Thyroid gland (tissue), 4 donors: ENCODE measurements at regions not wholly inside any gene's neighbourhood (a gene's known extent, or its start where the extent isn't known, plus 50 kb on each side); places are given as distances from the start of the nearest gene placed in this dataset.

ENCODE experiments used
- DNase-seq, 2 donors: peaks; one replicate each; pipeline ENCODE4 v3.0.0-alpha.2; 2019
- H3K27ac ChIP-seq, 3 donors: fragments of 200-600 bp; sonication (generic); 1 replicate in 2 of 3; 2 replicates in 1 of 3; pipeline ENCODE4 v1.5.1; 2016 to 2019; ENCODE audit warnings: mild to moderate bottlenecking in 1 of 3, moderate library complexity in 1 of 3
- H3K27me3 ChIP-seq: fragments of 200-600 bp; sonication (generic); one replicate; pipeline ENCODE4 v1.5.1; 2019
- H3K36me3 ChIP-seq, 2 donors: fragments of 200-600 bp; sonication (generic); one replicate each; pipeline ENCODE4 v1.5.1; 2016 to 2019
- H3K4me1 ChIP-seq, 2 donors: fragments of 200-600 bp; sonication (generic); one replicate each; pipeline ENCODE4 v1.5.1; 2017 to 2019
- H3K4me3 ChIP-seq, 3 donors: fragments of 200-600 bp; sonication (generic); replicated peaks in 1 of 3; 1 replicate in 2 of 3; 2 replicates in 1 of 3; pipeline ENCODE4 v1.5.1; 2016; ENCODE audit warnings: mild to moderate bottlenecking in 1 of 3
- H3K9me3 ChIP-seq: fragments of 200-600 bp; sonication (generic); one replicate; pipeline ENCODE4 v1.5.1; 2017
- POLR2A ChIP-seq, 2 donors: fragments of 450-650 bp; IDR thresholded peaks; one replicate each; pipeline ENCODE4 v1.6.1; 2017; ENCODE audit warnings: antibody characterized with exemption in 2 of 2, mild to moderate bottlenecking in 2 of 2, moderate library complexity in 1 of 2
- WGBS, 2 donors: methylation state at CpG; one replicate each; pipeline ENCODE4 v1.1.5; 2017; 5-methylcytosine and 5-hydroxymethylcytosine counted together
- intact Hi-C: fragments of 100-400 bp; cut with DNase I; formaldehyde crosslinking; loops from one replicate; pipeline ENCODE4 v1.15.1; 2023
- TF ChIP-seq, protein P1 (sequence below), 6 experiments: fragments of 200-600 bp in 3 of 6; fragments of 450-650 bp in 3 of 6; sonication (generic) in 3 of 6; IDR thresholded peaks; one replicate each; pipeline ENCODE4 v1.5.1; 2016 to 2019; ENCODE audit warnings: antibody characterized with exemption in 6 of 6, mild to moderate bottlenecking in 2 of 6, inconsistent platforms in 1 of 6, moderate library complexity in 1 of 6

DNA sequence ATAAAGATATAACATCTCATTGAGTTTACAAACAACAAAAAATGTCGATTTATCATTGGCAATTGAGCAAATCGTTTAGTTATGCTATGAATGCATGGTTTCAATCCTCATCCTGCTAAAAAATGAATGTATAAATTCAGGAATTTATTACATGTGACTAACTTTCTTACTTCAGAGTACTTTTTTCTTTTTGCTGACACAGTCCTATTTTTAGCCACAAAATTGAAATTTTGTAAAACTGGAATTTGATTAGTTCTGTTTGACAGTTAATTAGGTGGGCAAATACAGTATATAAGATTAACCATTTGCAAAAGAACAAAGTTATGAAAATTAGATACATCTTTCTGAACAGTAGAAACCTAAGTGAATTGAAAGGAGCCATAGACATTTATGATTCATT, 925.0 kb upstream of the CHORDC1 start:
- WGBS, 2 donors: 83 to 86% methylated on average over 2 of the region's 2 CpGs
- Histone ChIP-seq H3K36me3 (no peaks in the 10 kb centered on the region), H3K9me3 (no peaks in the 10 kb centered on the region), H3K27me3 (no peaks in the 10 kb centered on the region), H3K27ac (no peak overlapping the region), H3K4me1 (no peaks in the 10 kb centered on the region), H3K4me3 (no peak overlapping the region)
- intact Hi-C loops: no loop called here
- no peak for DNase-seq
- no peak for TF ChIP-seq POLR2A (IDR thresholded peaks at IDR 0.05)
- TF ChIP-seq, protein P1, sequence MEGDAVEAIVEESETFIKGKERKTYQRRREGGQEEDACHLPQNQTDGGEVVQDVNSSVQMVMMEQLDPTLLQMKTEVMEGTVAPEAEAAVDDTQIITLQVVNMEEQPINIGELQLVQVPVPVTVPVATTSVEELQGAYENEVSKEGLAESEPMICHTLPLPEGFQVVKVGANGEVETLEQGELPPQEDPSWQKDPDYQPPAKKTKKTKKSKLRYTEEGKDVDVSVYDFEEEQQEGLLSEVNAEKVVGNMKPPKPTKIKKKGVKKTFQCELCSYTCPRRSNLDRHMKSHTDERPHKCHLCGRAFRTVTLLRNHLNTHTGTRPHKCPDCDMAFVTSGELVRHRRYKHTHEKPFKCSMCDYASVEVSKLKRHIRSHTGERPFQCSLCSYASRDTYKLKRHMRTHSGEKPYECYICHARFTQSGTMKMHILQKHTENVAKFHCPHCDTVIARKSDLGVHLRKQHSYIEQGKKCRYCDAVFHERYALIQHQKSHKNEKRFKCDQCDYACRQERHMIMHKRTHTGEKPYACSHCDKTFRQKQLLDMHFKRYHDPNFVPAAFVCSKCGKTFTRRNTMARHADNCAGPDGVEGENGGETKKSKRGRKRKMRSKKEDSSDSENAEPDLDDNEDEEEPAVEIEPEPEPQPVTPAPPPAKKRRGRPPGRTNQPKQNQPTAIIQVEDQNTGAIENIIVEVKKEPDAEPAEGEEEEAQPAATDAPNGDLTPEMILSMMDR (IDR thresholded peaks at IDR 0.05): no peak

DNA sequence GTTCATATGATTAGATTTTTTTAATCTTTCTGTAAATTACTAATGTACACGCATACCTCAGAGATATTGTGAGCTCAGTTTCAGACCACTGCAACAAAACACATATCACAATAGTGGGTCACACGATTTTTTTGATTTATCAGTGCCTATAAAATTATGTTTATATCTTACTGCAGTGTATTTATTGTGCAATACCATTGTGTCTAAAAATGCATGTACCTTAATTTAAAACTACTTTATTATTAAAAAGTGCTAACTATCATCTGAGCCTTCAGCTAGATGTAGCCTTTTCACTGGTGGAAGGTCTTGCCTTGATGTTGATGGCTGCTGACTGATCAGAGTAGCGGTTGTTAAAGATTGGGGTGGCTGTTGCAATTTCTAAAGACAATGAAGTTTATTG, 918.8 kb upstream of the CHORDC1 start:
- TF ChIP-seq, protein P1 (IDR thresholded peaks at IDR 0.05): no peak
- no peak for TF ChIP-seq POLR2A (IDR thresholded peaks at IDR 0.05)
- no peaks in the 10 kb centered on the region for H3K27me3 ChIP-seq
- H3K4me3 ChIP-seq: no peak overlapping the region
- no peak overlapping the region for H3K27ac ChIP-seq
- no peaks in the 10 kb centered on the region for H3K4me1 ChIP-seq
- H3K9me3 ChIP-seq: no peaks in the 10 kb centered on the region
- H3K36me3 ChIP-seq: no peaks in the 10 kb centered on the region
- intact Hi-C loops: no loop called here
- 87 to 90% methylated on average over 3 of the region's 3 CpGs for WGBS, 2 donors
- no peak for DNase-seq

DNA sequence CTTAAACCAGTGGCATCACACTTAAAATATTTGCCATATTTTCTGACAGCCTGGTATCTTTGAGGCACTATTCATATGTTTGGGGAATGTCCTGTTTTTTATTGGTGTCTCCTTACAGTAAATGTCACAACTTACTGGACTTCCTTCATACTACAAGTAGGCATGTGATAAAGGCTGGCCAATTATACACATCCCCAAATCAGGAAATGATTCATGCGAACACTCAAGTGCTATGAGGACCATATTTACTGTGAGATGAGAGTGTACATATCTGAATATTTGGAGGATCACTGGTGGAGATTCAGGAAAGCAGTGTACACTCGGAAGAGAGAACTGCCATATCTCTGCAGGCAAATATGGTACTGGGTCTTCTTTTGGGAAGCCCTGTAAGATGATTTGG, 913.8 kb upstream of the CHORDC1 start:
- intact Hi-C loops: no loop called here
- no peaks in the 10 kb centered on the region for H3K36me3 ChIP-seq
- WGBS, 2 donors: 87 to 91% methylated on average over 2 of the region's 2 CpGs
- TF ChIP-seq, protein P1 (IDR thresholded peaks at IDR 0.05): no peak
- no peak for TF ChIP-seq POLR2A (IDR thresholded peaks at IDR 0.05)
- H3K27me3 ChIP-seq: no peaks in the 10 kb centered on the region
- no peak for DNase-seq
- H3K9me3 ChIP-seq: no peaks in the 10 kb centered on the region
- H3K4me1 ChIP-seq: no peaks in the 10 kb centered on the region
- no peak overlapping the region for H3K27ac ChIP-seq
- no peak overlapping the region for H3K4me3 ChIP-seq

DNA sequence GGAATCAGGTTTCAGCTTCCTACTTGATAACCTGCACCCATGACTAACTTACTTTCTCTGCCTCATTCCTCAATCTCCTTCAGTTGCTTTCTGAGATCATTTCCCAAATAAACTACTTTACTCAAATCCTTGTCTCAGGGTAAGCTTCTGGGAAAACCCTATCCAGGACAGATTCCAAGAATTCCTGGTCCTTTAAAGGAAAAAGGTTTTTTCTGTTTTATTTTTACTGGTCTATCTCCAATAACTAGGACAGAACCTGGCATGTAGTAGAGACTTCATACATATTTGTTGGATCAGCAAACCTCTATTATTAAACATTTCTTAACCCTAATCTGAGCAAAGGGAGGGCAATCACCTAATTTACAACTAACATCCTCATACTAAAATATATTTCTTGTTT, 910.5 kb upstream of the CHORDC1 start:
- no peak for TF ChIP-seq POLR2A (IDR thresholded peaks at IDR 0.05)
- TF ChIP-seq, protein P1 (IDR thresholded peaks at IDR 0.05): no peak
- no peaks in the 10 kb centered on the region for H3K27me3 ChIP-seq
- no peak overlapping the region for H3K27ac ChIP-seq
- H3K4me3 ChIP-seq: no peak overlapping the region
- intact Hi-C loops: no loop called here
- H3K36me3 ChIP-seq: no peaks in the 10 kb centered on the region
- no peak for DNase-seq
- no peaks in the 10 kb centered on the region for H3K9me3 ChIP-seq
- no peaks in the 10 kb centered on the region for H3K4me1 ChIP-seq

DNA sequence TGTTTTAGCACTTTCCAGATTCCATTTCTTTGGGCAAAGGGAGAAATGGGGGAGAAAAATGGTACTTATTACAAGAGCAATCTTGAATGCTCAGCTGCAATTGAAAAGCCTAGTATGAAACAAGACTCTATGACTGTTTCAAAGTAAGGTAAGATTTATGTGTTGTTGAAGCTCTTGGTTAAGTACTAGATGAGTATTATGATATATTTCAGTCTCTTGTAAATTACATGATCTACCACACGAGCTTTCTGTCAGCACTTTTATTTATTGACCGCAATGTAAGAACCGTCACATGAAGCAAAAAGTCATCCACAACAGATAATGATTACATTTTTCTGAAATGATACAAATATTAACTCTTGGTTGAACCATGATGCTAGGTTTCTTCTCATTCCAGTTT, 906.7 kb upstream of the CHORDC1 start:
- H3K9me3 ChIP-seq: no peaks in the 10 kb centered on the region
- TF ChIP-seq, protein P1 (IDR thresholded peaks at IDR 0.05): no peak
- no peak for TF ChIP-seq POLR2A (IDR thresholded peaks at IDR 0.05)
- H3K4me3 ChIP-seq: no peak overlapping the region
- intact Hi-C loops: no loop called here
- H3K27ac ChIP-seq: no peak overlapping the region
- no peaks in the 10 kb centered on the region for H3K4me1 ChIP-seq
- H3K36me3 ChIP-seq: no peaks in the 10 kb centered on the region
- H3K27me3 ChIP-seq: no peaks in the 10 kb centered on the region
- WGBS, 2 donors: 84 to 88% methylated on average over 3 of the region's 3 CpGs
- no peak for DNase-seq
